ENCODE measurements at regions not wholly inside any gene's neighbourhood (a gene's known extent, or its start where the extent isn't known, plus 50 kb on each side); places are given as distances from the start of the nearest gene placed in this dataset.

DNA sequence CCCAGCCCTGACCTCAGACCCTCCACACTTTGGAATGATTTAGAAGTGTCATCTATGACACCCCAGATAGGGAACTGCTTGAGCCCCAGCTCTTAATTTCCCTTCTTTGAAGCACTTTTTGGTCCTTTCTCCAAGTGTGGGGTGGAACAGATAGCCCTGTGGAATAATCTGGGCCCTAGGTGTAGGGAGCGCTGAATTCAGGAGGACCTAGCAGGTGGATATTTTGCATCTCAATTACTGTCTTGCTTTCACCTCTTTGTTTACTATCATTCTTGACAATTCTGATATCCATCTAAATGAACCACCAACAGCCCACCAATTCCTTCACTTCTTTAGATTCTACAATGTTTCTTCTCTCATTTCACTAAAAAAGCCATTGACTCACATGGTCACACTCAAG is 850.4 kb downstream of the KCNJ2 start:
- H3K27ac ChIP-seq, result no peak overlapping the region
- DNase-seq (ENCODE audit: low read depth in 1 of 2, low spot score in 1 of 2), result no peak
- no peak overlapping the region for H3K4me3 ChIP-seq
- TF ChIP-seq CHD4 (IDR thresholded peaks at IDR 0.05; ENCODE audit: borderline replicate concordance) (no peak), KDM5A (IDR thresholded peaks at IDR 0.05) (no peak), JUNB (IDR thresholded peaks at IDR 0.05) (no peak), EHMT2 (IDR thresholded peaks at IDR 0.05; ENCODE audit: low read depth) (no peak), FOSL2 (IDR thresholded peaks at IDR 0.05) (no peak), FOSL2 (CRISPR knock-in tag; IDR thresholded peaks at IDR 0.05) (no peak), HOXB5 (CRISPR knock-in tag; IDR thresholded peaks at IDR 0.05) (no peak), ZNF302 (CRISPR knock-in tag; IDR thresholded peaks at IDR 0.05) (no peak), POLR2A (IDR thresholded peaks at IDR 0.05; ENCODE audit: low read length) (no peak), CEBPB (IDR thresholded peaks at IDR 0.05) (no peak), TFCP2L1 (CRISPR knock-in tag; IDR thresholded peaks at IDR 0.05) (no peak), RFX5 (IDR thresholded peaks at IDR 0.05) (no peak), EHF (CRISPR knock-in tag; IDR thresholded peaks at IDR 0.05) (no peak)
- TF ChIP-seq, protein P1, sequence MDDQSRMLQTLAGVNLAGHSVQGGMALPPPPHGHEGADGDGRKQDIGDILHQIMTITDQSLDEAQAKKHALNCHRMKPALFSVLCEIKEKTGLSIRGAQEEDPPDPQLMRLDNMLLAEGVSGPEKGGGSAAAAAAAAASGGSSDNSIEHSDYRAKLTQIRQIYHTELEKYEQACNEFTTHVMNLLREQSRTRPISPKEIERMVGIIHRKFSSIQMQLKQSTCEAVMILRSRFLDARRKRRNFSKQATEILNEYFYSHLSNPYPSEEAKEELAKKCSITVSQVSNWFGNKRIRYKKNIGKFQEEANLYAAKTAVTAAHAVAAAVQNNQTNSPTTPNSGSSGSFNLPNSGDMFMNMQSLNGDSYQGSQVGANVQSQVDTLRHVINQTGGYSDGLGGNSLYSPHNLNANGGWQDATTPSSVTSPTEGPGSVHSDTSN (IDR thresholded peaks at IDR 0.05), result no peak
- TF ChIP-seq, protein P2, sequence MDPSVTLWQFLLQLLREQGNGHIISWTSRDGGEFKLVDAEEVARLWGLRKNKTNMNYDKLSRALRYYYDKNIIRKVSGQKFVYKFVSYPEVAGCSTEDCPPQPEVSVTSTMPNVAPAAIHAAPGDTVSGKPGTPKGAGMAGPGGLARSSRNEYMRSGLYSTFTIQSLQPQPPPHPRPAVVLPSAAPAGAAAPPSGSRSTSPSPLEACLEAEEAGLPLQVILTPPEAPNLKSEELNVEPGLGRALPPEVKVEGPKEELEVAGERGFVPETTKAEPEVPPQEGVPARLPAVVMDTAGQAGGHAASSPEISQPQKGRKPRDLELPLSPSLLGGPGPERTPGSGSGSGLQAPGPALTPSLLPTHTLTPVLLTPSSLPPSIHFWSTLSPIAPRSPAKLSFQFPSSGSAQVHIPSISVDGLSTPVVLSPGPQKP (IDR thresholded peaks at IDR 0.05; ENCODE audit: low read depth, low read length), result no peak
- TF ChIP-seq, protein P3, sequence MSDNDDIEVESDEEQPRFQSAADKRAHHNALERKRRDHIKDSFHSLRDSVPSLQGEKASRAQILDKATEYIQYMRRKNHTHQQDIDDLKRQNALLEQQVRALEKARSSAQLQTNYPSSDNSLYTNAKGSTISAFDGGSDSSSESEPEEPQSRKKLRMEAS (IDR thresholded peaks at IDR 0.05), result no peak
- TF ChIP-seq, protein P4, sequence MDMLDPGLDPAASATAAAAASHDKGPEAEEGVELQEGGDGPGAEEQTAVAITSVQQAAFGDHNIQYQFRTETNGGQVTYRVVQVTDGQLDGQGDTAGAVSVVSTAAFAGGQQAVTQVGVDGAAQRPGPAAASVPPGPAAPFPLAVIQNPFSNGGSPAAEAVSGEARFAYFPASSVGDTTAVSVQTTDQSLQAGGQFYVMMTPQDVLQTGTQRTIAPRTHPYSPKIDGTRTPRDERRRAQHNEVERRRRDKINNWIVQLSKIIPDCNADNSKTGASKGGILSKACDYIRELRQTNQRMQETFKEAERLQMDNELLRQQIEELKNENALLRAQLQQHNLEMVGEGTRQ (IDR thresholded peaks at IDR 0.05), result no peak
- 68% methylated on average over 1 of the region's 1 CpG for WGBS (ENCODE audit: missing lambda C conversion rate)
- H3K4me1 ChIP-seq, result no peaks in the 10 kb centered on the region
- H3K9me3 ChIP-seq, result no peaks in the 10 kb centered on the region
- POLR2A ChIA-PET, result no interaction called here
- ATAC-seq, result no peak
- FAIRE-seq, result no peak
- CTCF ChIA-PET, result no interaction called here
- no peak overlapping the region for H3K4me2 ChIP-seq

DNA sequence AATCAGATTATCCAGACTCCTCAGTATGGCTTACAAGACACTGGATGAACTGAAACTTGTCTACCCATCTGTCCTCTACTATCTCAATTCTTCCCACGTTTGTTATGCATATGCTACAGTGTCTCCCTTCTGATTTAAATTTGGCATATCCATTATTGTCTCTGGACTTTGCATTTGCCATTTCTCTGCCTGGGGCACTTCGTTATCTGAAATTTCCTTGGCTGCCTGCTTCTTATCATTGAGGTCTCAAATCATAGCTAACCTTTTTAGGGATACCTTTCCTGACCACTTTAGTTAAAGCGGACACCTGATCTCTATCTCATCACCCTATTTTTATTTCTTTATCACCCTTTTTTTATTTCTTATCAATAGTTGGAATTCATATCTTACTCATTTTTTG is 853.4 kb downstream of the KCNJ2 start:
- no peak for TF ChIP-seq EHF (CRISPR knock-in tag; IDR thresholded peaks at IDR 0.05)
- no peak for ATAC-seq
- Histone ChIP-seq H3K4me2 (no peak overlapping the region), H3K9me3 (no peaks in the 10 kb centered on the region), H3K27ac (no peak overlapping the region), H3K4me3 (no peak overlapping the region), H3K4me1 (no peaks in the 10 kb centered on the region)
- 35% methylated on average over 3 of the region's 3 CpGs for WGBS (ENCODE audit: missing lambda C conversion rate)
- no peak for DNase-seq (ENCODE audit: low read depth in 1 of 2, low spot score in 1 of 2)
- FAIRE-seq, result no peak
- POLR2A ChIA-PET, result no interaction called here
- CTCF ChIA-PET, result interaction anchor here (1.0 to 1.5 kb wide), 2 partner anchors 9 to 256 kb away, joined by 3 to 4 read pairs; no protein-coding TSS in a partner anchor

DNA sequence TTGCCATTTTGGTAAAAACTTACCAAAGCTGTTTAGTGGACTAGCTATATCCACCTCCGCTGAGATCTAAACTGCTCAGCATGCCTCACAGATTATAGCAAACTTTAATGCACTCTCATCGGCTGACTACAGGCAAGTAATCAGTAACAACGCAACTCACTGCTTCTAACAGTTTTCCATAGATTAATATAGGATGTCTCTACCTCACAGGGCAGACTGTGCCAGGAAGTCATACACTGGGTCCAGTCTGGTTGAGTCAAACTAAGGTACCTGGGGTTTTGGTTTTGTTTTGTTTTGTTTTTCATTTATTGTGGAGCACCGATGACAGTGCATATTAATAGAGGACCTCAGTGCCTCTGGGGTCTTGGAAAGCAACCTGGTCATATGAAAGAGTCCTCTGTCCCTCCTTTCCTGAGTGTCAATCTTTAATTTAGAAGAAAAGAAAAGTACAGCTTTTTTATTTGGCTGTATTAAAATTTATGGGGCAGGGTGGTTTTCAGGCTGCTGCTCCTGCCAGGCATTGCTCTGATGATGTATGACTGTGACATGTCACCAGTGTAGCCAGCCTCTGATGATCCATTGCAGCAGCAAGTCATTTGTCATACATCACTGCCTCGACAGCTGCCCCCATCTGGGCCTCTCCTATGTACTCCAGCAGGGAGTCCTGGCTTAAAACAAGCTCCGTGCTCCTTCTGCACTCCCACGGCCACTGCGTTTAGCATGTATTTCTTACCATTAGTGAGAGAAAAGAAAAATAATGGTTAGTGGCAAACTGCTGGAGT is 854.1 kb downstream of the KCNJ2 start:
- no peak overlapping the region for H3K4me2 ChIP-seq
- no peaks in the 10 kb centered on the region for H3K9me3 ChIP-seq
- POLR2A ChIA-PET, result no interaction called here
- WGBS (ENCODE audit: missing lambda C conversion rate), result 23% methylated on average over 8 of the region's 8 CpGs
- no peak overlapping the region for H3K4me3 ChIP-seq
- TF ChIP-seq, protein P2 (IDR thresholded peaks at IDR 0.05; ENCODE audit: low read depth, low read length), result no peak
- no peak for TF ChIP-seq FOSB (CRISPR knock-in tag; IDR thresholded peaks at IDR 0.05)
- TF ChIP-seq, protein P5, sequence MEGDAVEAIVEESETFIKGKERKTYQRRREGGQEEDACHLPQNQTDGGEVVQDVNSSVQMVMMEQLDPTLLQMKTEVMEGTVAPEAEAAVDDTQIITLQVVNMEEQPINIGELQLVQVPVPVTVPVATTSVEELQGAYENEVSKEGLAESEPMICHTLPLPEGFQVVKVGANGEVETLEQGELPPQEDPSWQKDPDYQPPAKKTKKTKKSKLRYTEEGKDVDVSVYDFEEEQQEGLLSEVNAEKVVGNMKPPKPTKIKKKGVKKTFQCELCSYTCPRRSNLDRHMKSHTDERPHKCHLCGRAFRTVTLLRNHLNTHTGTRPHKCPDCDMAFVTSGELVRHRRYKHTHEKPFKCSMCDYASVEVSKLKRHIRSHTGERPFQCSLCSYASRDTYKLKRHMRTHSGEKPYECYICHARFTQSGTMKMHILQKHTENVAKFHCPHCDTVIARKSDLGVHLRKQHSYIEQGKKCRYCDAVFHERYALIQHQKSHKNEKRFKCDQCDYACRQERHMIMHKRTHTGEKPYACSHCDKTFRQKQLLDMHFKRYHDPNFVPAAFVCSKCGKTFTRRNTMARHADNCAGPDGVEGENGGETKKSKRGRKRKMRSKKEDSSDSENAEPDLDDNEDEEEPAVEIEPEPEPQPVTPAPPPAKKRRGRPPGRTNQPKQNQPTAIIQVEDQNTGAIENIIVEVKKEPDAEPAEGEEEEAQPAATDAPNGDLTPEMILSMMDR (IDR thresholded peaks at IDR 0.05), result no peak
- no peak for TF ChIP-seq MAFK (IDR thresholded peaks at IDR 0.05; ENCODE audit: partially characterized antibody)
- TF ChIP-seq RFX5 (IDR thresholded peaks at IDR 0.05), result no peak
- no peak for TF ChIP-seq ZNF302 (CRISPR knock-in tag; IDR thresholded peaks at IDR 0.05)
- H3K4me1 ChIP-seq, result no peaks in the 10 kb centered on the region
- no peak overlapping the region for H3K27ac ChIP-seq
- CTCF ChIA-PET, result interaction anchor here (1.5 kb wide), 1 partner anchor 9 kb away, joined by 4 read pairs; no protein-coding TSS in a partner anchor
- FAIRE-seq, result no peak
- ATAC-seq, result no peak
- DNase-seq (ENCODE audit: low read depth in 1 of 2, low spot score in 1 of 2), result no peak
